Stimulated activated CD4-positive, alpha-beta T cell treated with anti-CD3 and anti-CD28 coated beads, TNF-alpha, amount 100 ng/mL, for 24 hours (primary cell): ENCODE measurements at regions not wholly inside any gene's neighbourhood (a gene's known extent, or its start where the extent isn't known, plus 50 kb on each side); places are given as distances from the start of the nearest gene placed in this dataset.
"Not testable (repeated sequence)": the region's sequence is repeated elsewhere in the genome, so short reads cannot be mapped to it uniquely, and the experiment has no call there.

Experiments used
- DNase-seq, 3 experiments: peaks; one replicate each; pipeline ENCODE4 v3.0.0-alpha.2; 2020; ENCODE audit warnings: low read depth in 3 of 3

- DNase-seq, result no peak
These were observed 1960.9 kb upstream of the DEFB115 start for GRCh38 chr20:29296256-29297230.

GRCh38 chr20:29297411-29298270 lies 1959.8 kb upstream of the DEFB115 start:
- no peak for DNase-seq

GRCh38 chr20:29298271-29298590 lies 1959.2 kb upstream of the DEFB115 start:
- DNase-seq, result no peak

GRCh38 chr20:29298759-29299613 lies 1958.5 kb upstream of the DEFB115 start:
- no peak for DNase-seq

- no peak for DNase-seq
These were observed 1957.5 kb upstream of the DEFB115 start for GRCh38 chr20:29299811-29300578.

GRCh38 chr20:29300579-29301551 lies 1956.6 kb upstream of the DEFB115 start:
- DNase-seq, result no peak

GRCh38 chr20:29301624-29302259 lies 1955.7 kb upstream of the DEFB115 start:
- DNase-seq, result no peak

- DNase-seq, result no peak
These were observed 1954.4 kb upstream of the DEFB115 start for GRCh38 chr20:29302979-29303644.

GRCh38 chr20:29306390-29307072 lies 1950.9 kb upstream of the DEFB115 start:
- no peak for DNase-seq

- DNase-seq, result not testable (repeated sequence)
These were observed 1950.0 kb upstream of the DEFB115 start for GRCh38 chr20:29307484-29307883.

- DNase-seq, result not testable (repeated sequence)
These were observed 1948.5 kb upstream of the DEFB115 start for GRCh38 chr20:29308956-29309355.

GRCh38 chr20:29309481-29309880 lies 1948.0 kb upstream of the DEFB115 start:
- DNase-seq, result not testable (repeated sequence)

- not testable (repeated sequence) for DNase-seq
These were observed 1946.4 kb upstream of the DEFB115 start for GRCh38 chr20:29311046-29311445.

GRCh38 chr20:29312679-29313078 lies 1944.8 kb upstream of the DEFB115 start:
- DNase-seq, result not testable (repeated sequence)

GRCh38 chr20:29313481-29313880 lies 1944.0 kb upstream of the DEFB115 start:
- no peak for DNase-seq

GRCh38 chr20:29314294-29314693 lies 1943.2 kb upstream of the DEFB115 start:
- DNase-seq, result no peak

- DNase-seq, result no peak
These were observed 1938.5 kb upstream of the DEFB115 start for GRCh38 chr20:29318871-29319461.

- no peak for DNase-seq
These were observed 1937.7 kb upstream of the DEFB115 start for GRCh38 chr20:29319725-29320124.
